ENCODE measurements at regions not wholly inside any gene's neighbourhood (a gene's known extent, or its start where the extent isn't known, plus 50 kb on each side); places are given as distances from the start of the nearest gene placed in this dataset.

DNA sequence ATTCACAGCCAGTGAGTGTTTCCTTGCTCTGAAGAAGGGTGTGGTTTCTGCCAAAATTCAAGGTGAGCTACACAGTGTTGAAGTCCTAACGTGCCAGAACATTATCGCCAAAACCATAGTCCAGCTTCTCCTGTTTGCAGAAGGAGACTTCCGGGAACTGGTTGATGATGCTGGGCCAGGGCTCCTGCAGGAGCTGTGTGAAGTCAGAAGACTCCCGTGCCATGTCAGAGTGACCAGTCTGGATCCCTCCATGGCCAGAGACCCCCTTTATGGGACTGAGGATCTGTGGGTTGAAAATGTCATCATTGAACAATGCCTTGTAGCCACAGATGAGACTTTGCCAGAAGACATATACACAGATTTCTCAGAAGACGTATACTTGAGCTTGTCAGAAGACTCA, 96.0 kb upstream of the RAB12 start:
- TF ChIP-seq, protein P1, sequence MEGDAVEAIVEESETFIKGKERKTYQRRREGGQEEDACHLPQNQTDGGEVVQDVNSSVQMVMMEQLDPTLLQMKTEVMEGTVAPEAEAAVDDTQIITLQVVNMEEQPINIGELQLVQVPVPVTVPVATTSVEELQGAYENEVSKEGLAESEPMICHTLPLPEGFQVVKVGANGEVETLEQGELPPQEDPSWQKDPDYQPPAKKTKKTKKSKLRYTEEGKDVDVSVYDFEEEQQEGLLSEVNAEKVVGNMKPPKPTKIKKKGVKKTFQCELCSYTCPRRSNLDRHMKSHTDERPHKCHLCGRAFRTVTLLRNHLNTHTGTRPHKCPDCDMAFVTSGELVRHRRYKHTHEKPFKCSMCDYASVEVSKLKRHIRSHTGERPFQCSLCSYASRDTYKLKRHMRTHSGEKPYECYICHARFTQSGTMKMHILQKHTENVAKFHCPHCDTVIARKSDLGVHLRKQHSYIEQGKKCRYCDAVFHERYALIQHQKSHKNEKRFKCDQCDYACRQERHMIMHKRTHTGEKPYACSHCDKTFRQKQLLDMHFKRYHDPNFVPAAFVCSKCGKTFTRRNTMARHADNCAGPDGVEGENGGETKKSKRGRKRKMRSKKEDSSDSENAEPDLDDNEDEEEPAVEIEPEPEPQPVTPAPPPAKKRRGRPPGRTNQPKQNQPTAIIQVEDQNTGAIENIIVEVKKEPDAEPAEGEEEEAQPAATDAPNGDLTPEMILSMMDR (IDR thresholded peaks at IDR 0.05; ENCODE audit: low read depth, low read length, missing input control) = no peak
- TF ChIP-seq JUND (IDR thresholded peaks at IDR 0.05) (no peak), TAF1 (conservative IDR thresholded peaks at IDR 0.05) (no peak), FOXA1 (IDR thresholded peaks at IDR 0.05) (no peak), SP1 (IDR thresholded peaks at IDR 0.05) (no peak), RXRA (IDR thresholded peaks at IDR 0.05) (no peak), REST (IDR thresholded peaks at IDR 0.05) (no peak), YY1 (IDR thresholded peaks at IDR 0.05) (no peak)

All from liver (tissue), 3 donors.